Hepatocyte (in vitro differentiated cells): ENCODE measurements at regions not wholly inside any gene's neighbourhood (a gene's known extent, or its start where the extent isn't known, plus 50 kb on each side); places are given as distances from the start of the nearest gene placed in this dataset.

Experiments used
- DNase-seq: peaks from one replicate; pipeline ENCODE4 v3.0.0-alpha.2; 2016; ENCODE audit warnings: low spot score
- H2AFZ ChIP-seq: fragments of 200-600 bp; sonication (generic); 2 replicates; pipeline ENCODE4 v1.6.0; 2016; ENCODE audit warnings: antibody characterized with exemption, mild to moderate bottlenecking
- H3K27ac ChIP-seq: fragments of 200-600 bp; sonication (generic); 2 replicates; pipeline ENCODE4 v1.5.1; 2016; ENCODE audit warnings: mild to moderate bottlenecking
- H3K27me3 ChIP-seq: fragments of 200-600 bp; sonication (generic); 2 replicates; pipeline ENCODE4 v1.6.1; 2016
- H3K36me3 ChIP-seq: fragments of 200-600 bp; sonication (generic); replicated peaks from 2 replicates; pipeline ENCODE4 v1.5.1; 2016; ENCODE audit warnings: low read depth; ENCODE audit not compliant: insufficient read depth
- H3K4me1 ChIP-seq: fragments of 200-600 bp; sonication (generic); 2 replicates; pipeline ENCODE4 v1.5.1; 2016; ENCODE audit warnings: mild to moderate bottlenecking, moderate library complexity; ENCODE audit not compliant: insufficient read depth
- H3K4me2 ChIP-seq: fragments of 200-600 bp; sonication (generic); 2 replicates; pipeline ENCODE4 v1.6.0; 2016
- H3K4me3 ChIP-seq: fragments of 200-600 bp; sonication (generic); 2 replicates; pipeline ENCODE4 v1.5.1; 2016; ENCODE audit warnings: mild to moderate bottlenecking
- H3K79me2 ChIP-seq: fragments of 200-600 bp; sonication (generic); 2 replicates; pipeline ENCODE4 v1.6.0; 2017; ENCODE audit warnings: mild to moderate bottlenecking
- H3K9me2 ChIP-seq: fragments of 200-600 bp; sonication (generic); replicated peaks from 2 replicates; pipeline ENCODE4 v1.6.0; 2017; ENCODE audit warnings: mild to moderate bottlenecking; ENCODE audit not compliant: insufficient read depth
- H3K9me3 ChIP-seq: fragments of 200-600 bp; sonication (generic); 2 replicates; pipeline ENCODE4 v1.5.1; 2016; ENCODE audit warnings: low read depth, mild to moderate bottlenecking
- H4K20me1 ChIP-seq: fragments of 200-600 bp; sonication (generic); 2 replicates; pipeline ENCODE4 v1.6.0; 2016; ENCODE audit warnings: mild to moderate bottlenecking; ENCODE audit not compliant: insufficient read depth, poor library complexity, severe bottlenecking
- EZH2 ChIP-seq: fragments of 200-600 bp; sonication (generic); IDR thresholded peaks from 2 replicates; pipeline ENCODE4 v1.6.1; 2016; ENCODE audit warnings: antibody characterized with exemption, mild to moderate bottlenecking, borderline replicate concordance
- EZH2phosphoT487 ChIP-seq: fragments of 200-600 bp; sonication (generic); IDR thresholded peaks from one replicate; pipeline ENCODE4 v1.6.1; 2018; ENCODE audit warnings: antibody characterized with exemption, mild to moderate bottlenecking, low read depth, moderate library complexity; ENCODE audit not compliant: unreplicated experiment, severe bottlenecking
- WGBS: methylation state at CpG from one replicate; pipeline ENCODE4 v1.1.6; 2016; ENCODE audit warnings: low lambda C conversion rate; ENCODE audit errors: missing lambda C conversion rate; 5-methylcytosine and 5-hydroxymethylcytosine counted together
- TF ChIP-seq, protein P1 (sequence below): fragments of 200-600 bp; sonication (generic); IDR thresholded peaks from 2 replicates; pipeline ENCODE4 v1.5.1; 2016; ENCODE audit warnings: antibody characterized with exemption, mild to moderate bottlenecking; ENCODE audit not compliant: poor library complexity

DNA sequence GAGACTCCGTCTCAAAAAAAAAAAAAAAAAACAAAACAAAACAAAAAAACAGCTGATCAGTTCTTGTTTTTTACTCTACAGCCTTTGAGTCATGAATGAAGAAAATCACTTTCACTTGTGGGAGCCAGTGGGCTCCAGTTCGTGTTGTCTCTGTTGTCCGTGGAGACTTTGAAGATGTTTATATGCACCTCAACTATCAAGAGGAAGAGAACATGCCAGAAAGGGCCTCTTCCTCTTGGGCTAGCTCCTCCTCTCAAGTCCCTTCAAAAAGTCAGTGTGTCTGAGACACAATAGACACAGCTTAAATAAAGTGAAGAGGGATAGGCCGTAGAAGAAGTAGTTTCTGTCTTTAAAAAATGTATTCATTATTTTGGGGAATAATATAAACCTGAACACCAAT lies 182.7 kb downstream of the KDR start:
- WGBS: 80% methylated on average over 3 of the region's 4 CpGs
- Histone ChIP-seq H3K27me3 (no peaks in the 10 kb centered on the region), H3K36me3 (no peaks in the 10 kb centered on the region), H3K79me2 (no peaks in the 10 kb centered on the region), H2AFZ (no peak overlapping the region), H3K9me2 (no peaks in the 10 kb centered on the region), H4K20me1 (no peaks in the 10 kb centered on the region), H3K9me3 (no peaks in the 10 kb centered on the region), H3K4me2 (no peak overlapping the region), H3K27ac (no peak overlapping the region), H3K4me3 (no peak overlapping the region), H3K4me1 (no peaks in the 10 kb centered on the region)
- no peak for DNase-seq
- TF ChIP-seq, protein P1, sequence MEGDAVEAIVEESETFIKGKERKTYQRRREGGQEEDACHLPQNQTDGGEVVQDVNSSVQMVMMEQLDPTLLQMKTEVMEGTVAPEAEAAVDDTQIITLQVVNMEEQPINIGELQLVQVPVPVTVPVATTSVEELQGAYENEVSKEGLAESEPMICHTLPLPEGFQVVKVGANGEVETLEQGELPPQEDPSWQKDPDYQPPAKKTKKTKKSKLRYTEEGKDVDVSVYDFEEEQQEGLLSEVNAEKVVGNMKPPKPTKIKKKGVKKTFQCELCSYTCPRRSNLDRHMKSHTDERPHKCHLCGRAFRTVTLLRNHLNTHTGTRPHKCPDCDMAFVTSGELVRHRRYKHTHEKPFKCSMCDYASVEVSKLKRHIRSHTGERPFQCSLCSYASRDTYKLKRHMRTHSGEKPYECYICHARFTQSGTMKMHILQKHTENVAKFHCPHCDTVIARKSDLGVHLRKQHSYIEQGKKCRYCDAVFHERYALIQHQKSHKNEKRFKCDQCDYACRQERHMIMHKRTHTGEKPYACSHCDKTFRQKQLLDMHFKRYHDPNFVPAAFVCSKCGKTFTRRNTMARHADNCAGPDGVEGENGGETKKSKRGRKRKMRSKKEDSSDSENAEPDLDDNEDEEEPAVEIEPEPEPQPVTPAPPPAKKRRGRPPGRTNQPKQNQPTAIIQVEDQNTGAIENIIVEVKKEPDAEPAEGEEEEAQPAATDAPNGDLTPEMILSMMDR: no peak
- TF ChIP-seq EZH2 (no peak), EZH2phosphoT487 (no peak)

DNA sequence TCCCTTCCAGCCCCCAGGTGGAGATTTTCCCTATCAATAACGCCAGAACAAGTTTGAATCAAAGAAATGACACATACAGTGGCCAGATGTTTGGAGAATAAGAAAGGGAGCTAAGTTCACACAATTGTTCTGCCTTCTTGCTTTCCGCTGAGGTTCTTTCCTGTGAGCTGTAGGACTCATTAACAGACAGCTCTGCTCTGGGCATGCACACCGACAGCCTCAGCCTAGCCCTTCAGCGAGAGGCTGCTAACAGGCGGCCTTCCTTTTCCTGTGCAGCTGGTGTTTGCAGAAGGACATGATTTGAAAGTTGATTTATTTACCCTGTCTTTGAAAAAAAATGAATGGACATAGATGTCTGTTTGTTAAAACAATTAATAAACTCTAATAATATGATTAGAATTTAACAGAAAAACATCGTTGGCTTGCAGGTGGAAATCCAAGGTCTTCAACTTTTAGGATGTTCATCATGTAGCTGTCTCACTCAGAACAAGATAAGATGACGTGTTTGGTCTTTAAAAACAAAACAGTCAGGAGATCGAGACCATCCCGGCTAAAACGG lies 183.3 kb downstream of the KDR start:
- H2AFZ ChIP-seq: no peak overlapping the region
- TF ChIP-seq EZH2: no peak
- TF ChIP-seq, protein P1: no peak
- TF ChIP-seq EZH2phosphoT487: no peak
- DNase-seq: no peak
- no peak overlapping the region for H3K4me3 ChIP-seq
- no peaks in the 10 kb centered on the region for H3K4me1 ChIP-seq
- H3K9me3 ChIP-seq: no peaks in the 10 kb centered on the region
- peak overlapping the region; percentile 15 for H3K27ac ChIP-seq
- no peaks in the 10 kb centered on the region for H4K20me1 ChIP-seq
- H3K9me2 ChIP-seq: no peaks in the 10 kb centered on the region
- WGBS: 72% methylated on average over 10 of the region's 10 CpGs
- H3K79me2 ChIP-seq: no peaks in the 10 kb centered on the region
- H3K36me3 ChIP-seq: no peaks in the 10 kb centered on the region
- no peak overlapping the region for H3K4me2 ChIP-seq
- no peaks in the 10 kb centered on the region for H3K27me3 ChIP-seq

DNA sequence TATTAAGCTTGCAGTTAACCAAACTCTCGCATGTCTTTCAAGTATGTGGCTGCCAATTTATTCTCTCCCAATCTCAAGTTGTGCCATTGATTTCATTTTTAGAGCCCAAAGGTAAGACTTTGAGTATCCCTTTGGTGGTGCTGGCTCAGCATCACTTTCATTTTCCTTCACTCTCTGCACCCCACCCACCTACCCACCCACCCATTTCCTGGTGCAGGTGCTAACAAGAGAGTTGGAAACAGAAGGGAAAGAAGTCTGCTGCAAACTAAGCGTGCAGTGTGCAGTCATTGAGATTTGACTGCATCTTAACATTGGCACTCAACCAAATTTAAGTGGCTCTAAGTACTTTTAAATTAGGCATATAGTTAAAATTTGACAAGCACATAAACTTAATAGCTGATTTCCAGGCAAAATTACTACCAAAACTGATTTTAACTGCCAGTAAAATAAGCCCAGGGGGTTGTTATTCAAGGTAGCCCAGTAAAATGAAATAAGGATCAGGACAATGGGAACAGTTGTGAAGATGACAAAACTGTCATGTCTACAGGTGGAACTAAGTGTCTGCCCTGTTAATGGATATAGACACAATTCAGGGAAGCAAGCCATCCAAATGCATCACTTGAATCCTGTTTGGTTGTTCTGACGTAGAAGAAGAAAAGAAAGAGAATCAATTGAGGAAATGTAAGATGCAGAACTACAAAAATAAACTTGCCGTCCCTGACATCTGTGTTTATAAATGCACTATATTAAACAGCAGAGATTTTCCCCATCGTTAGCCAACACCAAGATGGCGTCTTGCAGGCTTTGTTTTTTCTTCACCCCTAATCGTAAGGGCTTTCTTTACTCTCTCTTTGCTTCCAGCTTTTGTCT lies 184.2 kb downstream of the KDR start:
- H3K36me3 ChIP-seq: no peaks in the 10 kb centered on the region
- no peaks in the 10 kb centered on the region for H4K20me1 ChIP-seq
- no peak overlapping the region for H3K27ac ChIP-seq
- H3K4me2 ChIP-seq: no peak overlapping the region
- no peaks in the 10 kb centered on the region for H3K9me3 ChIP-seq
- TF ChIP-seq, protein P1: no peak
- TF ChIP-seq EZH2phosphoT487: no peak
- TF ChIP-seq EZH2: no peak
- H3K79me2 ChIP-seq: no peaks in the 10 kb centered on the region
- H2AFZ ChIP-seq: no peak overlapping the region
- H3K4me3 ChIP-seq: no peak overlapping the region
- DNase-seq: no peak
- H3K4me1 ChIP-seq: no peaks in the 10 kb centered on the region
- H3K9me2 ChIP-seq: no peaks in the 10 kb centered on the region
- H3K27me3 ChIP-seq: no peaks in the 10 kb centered on the region
- WGBS: 77% methylated on average over 7 of the region's 7 CpGs
